ENCODE measurements at regions not wholly inside any gene's neighbourhood (a gene's known extent, or its start where the extent isn't known, plus 50 kb on each side); places are given as distances from the start of the nearest gene placed in this dataset.
"Not testable (repeated sequence)": the region's sequence is repeated elsewhere in the genome, so short reads cannot be mapped to it uniquely, and the experiment has no call there.

DNA sequence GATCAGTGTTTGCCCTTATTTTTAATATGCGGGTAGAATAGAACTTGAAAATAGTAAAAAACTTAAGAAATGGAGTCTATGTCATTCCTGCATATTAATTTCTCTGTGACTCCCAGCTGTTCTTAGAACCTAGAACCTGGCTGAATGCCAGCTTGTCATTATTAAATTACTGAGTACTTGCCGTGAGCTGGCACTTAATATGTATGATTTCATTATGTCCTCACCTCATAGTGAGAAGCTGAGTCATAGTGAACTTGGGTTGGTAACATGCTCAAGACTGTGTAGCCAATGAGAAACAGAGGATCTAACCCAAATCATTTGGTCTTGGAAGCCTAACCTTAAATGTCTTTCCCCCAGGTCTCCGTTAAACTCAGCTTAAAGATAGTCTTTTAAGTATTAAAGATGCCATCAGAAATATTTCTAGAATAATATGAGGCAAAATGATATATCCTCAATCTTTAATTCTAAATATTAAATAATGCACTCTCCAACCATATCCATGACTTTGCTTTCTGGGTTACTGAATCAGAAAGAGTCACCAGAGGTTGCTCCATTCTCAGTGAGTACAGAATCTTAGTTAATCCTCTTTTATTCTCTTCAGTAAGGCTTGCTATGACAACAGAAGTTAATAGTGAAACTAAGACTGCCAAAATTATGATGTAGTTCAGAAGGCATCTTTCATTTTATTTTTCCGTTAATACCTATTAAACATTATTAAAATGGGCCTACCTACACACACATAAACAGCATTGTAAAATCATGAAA is 58.6 kb upstream of the TLL1 start:
- no peaks in the 10 kb centered on the region for H3K27me3 Mint-ChIP-seq (ENCODE audit: insufficient read depth, low read depth)
- H3K27ac Mint-ChIP-seq = no peak overlapping the region
- Histone ChIP-seq H3K4me3 (no peak overlapping the region), H4K20me1 (ENCODE audit: low read depth) (no peaks in the 10 kb centered on the region), H3K4me1 (no peaks in the 10 kb centered on the region), H3K36me3 (no peaks in the 10 kb centered on the region), H3F3A (ENCODE audit: low read depth) (no peaks in the 10 kb centered on the region), H3K27me3 (no peaks in the 10 kb centered on the region), H2AFZ (replicated peaks) (no peak overlapping the region), H3K9ac (no peak overlapping the region), H3K79me2 (ENCODE audit: low read depth) (no peaks in the 10 kb centered on the region), H3K9me3 (ENCODE audit: low read depth) (no peaks in the 10 kb centered on the region), H3K4me2 (no peak overlapping the region), H3K27ac (no peak overlapping the region)
- no peaks in the 10 kb centered on the region for H3K36me3 Mint-ChIP-seq
- no peaks in the 10 kb centered on the region for H3K9me3 Mint-ChIP-seq
- no peak for DNase-seq (ENCODE audit: low spot score)
- no peak for TF ChIP-seq EZH2 (IDR thresholded peaks at IDR 0.05)
- TF ChIP-seq, protein P1, sequence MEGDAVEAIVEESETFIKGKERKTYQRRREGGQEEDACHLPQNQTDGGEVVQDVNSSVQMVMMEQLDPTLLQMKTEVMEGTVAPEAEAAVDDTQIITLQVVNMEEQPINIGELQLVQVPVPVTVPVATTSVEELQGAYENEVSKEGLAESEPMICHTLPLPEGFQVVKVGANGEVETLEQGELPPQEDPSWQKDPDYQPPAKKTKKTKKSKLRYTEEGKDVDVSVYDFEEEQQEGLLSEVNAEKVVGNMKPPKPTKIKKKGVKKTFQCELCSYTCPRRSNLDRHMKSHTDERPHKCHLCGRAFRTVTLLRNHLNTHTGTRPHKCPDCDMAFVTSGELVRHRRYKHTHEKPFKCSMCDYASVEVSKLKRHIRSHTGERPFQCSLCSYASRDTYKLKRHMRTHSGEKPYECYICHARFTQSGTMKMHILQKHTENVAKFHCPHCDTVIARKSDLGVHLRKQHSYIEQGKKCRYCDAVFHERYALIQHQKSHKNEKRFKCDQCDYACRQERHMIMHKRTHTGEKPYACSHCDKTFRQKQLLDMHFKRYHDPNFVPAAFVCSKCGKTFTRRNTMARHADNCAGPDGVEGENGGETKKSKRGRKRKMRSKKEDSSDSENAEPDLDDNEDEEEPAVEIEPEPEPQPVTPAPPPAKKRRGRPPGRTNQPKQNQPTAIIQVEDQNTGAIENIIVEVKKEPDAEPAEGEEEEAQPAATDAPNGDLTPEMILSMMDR (IDR thresholded peaks at IDR 0.05) = no peak
- no peak for TF ChIP-seq EZH2phosphoT487 (IDR thresholded peaks at IDR 0.05)
- no peak overlapping the region for H3K4me3 Mint-ChIP-seq
- no peaks in the 10 kb centered on the region for H3K4me1 Mint-ChIP-seq

DNA sequence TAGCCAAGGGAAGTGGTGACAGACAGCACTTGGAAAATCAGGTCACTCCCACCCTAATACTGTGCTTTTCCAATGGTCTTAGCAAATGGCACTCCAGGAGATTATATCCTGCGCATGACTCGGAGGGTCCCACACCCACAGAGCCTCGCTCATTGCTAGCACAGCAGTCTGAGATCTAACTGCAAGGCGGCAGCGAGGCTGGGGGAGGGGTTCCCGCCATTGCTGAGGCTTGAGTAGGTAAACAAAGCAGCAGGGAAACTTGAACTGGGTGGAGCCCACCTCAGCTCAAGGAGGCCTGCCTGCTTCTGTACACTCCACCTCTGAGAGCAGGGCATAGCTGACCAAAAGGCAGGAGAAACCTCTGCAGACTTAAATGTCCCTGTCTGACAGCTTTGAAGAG is 53.9 kb upstream of the TLL1 start:
- H3F3A ChIP-seq (ENCODE audit: low read depth) = not testable (repeated sequence)

More for the DNA sequence above, 53.9 kb upstream of the TLL1 start:
- not testable (repeated sequence) for H4K20me1 ChIP-seq (ENCODE audit: low read depth); H3K4me1 ChIP-seq; H3K4me3 Mint-ChIP-seq; H3K79me2 ChIP-seq (ENCODE audit: low read depth); H3K36me3 Mint-ChIP-seq; H3K9ac ChIP-seq; H3K27ac Mint-ChIP-seq; H3K4me2 ChIP-seq; H3K27ac ChIP-seq; H3K27me3 ChIP-seq; H3K4me1 Mint-ChIP-seq; H2AFZ ChIP-seq (replicated peaks); H3K36me3 ChIP-seq; H3K9me3 Mint-ChIP-seq; H3K4me3 ChIP-seq; H3K27me3 Mint-ChIP-seq (ENCODE audit: insufficient read depth, low read depth); H3K9me3 ChIP-seq (ENCODE audit: low read depth); DNase-seq (ENCODE audit: low spot score)
